SK-N-SH treated with all-trans-retinoic acid at 6 μM for 48 hours (cell line): ENCODE measurements at regions not wholly inside any gene's neighbourhood (a gene's known extent, or its start where the extent isn't known, plus 50 kb on each side); places are given as distances from the start of the nearest gene placed in this dataset.

Experiments
- ARNTL ChIP-seq: fragments of 450-650 bp; formaldehyde crosslinking; IDR thresholded peaks from 2 replicates; pipeline ENCODE4 v1.5.0; 2020; ENCODE audit warnings: low read depth, mild to moderate bottlenecking, moderate library complexity, borderline replicate concordance
- CSDC2 ChIP-seq: fragments of 250-450 bp; sonication (Bioruptor Pico); IDR thresholded peaks from 2 replicates; pipeline ENCODE4 v1.5.0; 2020; ENCODE audit warnings: mild to moderate bottlenecking, moderate library complexity
- ZC3H10 ChIP-seq: fragments of 250-450 bp; sonication (Bioruptor Pico); IDR thresholded peaks from 2 replicates; pipeline ENCODE4 v1.5.1; 2021; ENCODE audit warnings: mild to moderate bottlenecking, moderate library complexity

GRCh38 chr14:27727251-27727770 is 1039.3 kb upstream of the FOXG1 start:
- no peak for TF ChIP-seq ZC3H10 (CRISPR knock-in tag)
- TF ChIP-seq CSDC2 = no peak
- TF ChIP-seq ARNTL (CRISPR knock-in tag) = no peak
